ENCODE measurements at regions not wholly inside any gene's neighbourhood (a gene's known extent, or its start where the extent isn't known, plus 50 kb on each side); places are given as distances from the start of the nearest gene placed in this dataset.

DNA sequence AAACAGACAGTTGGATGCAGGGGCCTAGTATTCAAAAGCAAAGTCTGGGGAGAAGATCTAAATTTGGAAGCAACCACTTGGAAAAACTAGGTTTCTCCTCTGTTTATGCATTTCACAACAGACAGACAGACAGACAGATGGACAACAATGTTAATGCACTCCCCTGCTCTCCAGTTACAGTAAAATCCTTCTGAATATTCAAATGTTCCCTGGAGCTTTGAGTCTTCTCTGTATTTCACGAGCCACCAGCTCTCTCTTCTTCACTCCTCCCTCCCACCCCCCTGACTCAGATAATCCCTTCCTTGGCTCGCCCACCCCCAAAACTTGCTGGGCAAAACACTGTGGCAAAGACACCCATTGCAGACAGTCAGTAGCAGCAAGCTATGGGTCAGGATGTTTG, 129.3 kb upstream of the TOP1 start:
- TF ChIP-seq, protein P1, sequence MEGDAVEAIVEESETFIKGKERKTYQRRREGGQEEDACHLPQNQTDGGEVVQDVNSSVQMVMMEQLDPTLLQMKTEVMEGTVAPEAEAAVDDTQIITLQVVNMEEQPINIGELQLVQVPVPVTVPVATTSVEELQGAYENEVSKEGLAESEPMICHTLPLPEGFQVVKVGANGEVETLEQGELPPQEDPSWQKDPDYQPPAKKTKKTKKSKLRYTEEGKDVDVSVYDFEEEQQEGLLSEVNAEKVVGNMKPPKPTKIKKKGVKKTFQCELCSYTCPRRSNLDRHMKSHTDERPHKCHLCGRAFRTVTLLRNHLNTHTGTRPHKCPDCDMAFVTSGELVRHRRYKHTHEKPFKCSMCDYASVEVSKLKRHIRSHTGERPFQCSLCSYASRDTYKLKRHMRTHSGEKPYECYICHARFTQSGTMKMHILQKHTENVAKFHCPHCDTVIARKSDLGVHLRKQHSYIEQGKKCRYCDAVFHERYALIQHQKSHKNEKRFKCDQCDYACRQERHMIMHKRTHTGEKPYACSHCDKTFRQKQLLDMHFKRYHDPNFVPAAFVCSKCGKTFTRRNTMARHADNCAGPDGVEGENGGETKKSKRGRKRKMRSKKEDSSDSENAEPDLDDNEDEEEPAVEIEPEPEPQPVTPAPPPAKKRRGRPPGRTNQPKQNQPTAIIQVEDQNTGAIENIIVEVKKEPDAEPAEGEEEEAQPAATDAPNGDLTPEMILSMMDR (IDR thresholded peaks at IDR 0.05) = no peak
- TF ChIP-seq POLR2A (IDR thresholded peaks at IDR 0.05) (no peak), EP300 (IDR thresholded peaks at IDR 0.05) (no peak)
